Rectal smooth muscle tissue (tissue), 1 donor: ENCODE measurements at regions not wholly inside any gene's neighbourhood (a gene's known extent, or its start where the extent isn't known, plus 50 kb on each side); places are given as distances from the start of the nearest gene placed in this dataset.
"Not testable (repeated sequence)": the region's sequence is repeated elsewhere in the genome, so short reads cannot be mapped to it uniquely, and the experiment has no call there.

Experiments used
- H3K27ac ChIP-seq: one replicate; pipeline ENCODE4 v1.7.0; 2013; ENCODE audit warnings: low read depth, low read length, inconsistent platforms
- H3K27me3 ChIP-seq: one replicate; pipeline ENCODE4 v1.7.0; 2013; ENCODE audit warnings: low read length; ENCODE audit not compliant: control insufficient read depth, insufficient read depth
- H3K36me3 ChIP-seq: one replicate; pipeline ENCODE4 v1.7.0; 2013; ENCODE audit warnings: low read length; ENCODE audit not compliant: control insufficient read depth, insufficient read depth
- H3K4me1 ChIP-seq: one replicate; pipeline ENCODE4 v1.7.0; 2013; ENCODE audit warnings: low read length; ENCODE audit not compliant: control insufficient read depth, insufficient read depth
- H3K4me3 ChIP-seq: one replicate; pipeline ENCODE4 v1.7.0; 2013; ENCODE audit warnings: low read length
- H3K9ac ChIP-seq: one replicate; pipeline ENCODE4 v1.7.0; 2013; ENCODE audit warnings: low read length

GRCh38 chr5:108508979-108509378, 127.1 kb upstream of the FBXL17 start:
- no peaks in the 10 kb centered on the region for H3K4me1 ChIP-seq
- no peak overlapping the region for H3K27ac ChIP-seq
- H3K27me3 ChIP-seq = no peaks in the 10 kb centered on the region
- no peaks in the 10 kb centered on the region for H3K36me3 ChIP-seq
- no peak overlapping the region for H3K4me3 ChIP-seq
- no peak overlapping the region for H3K9ac ChIP-seq

- no peaks in the 10 kb centered on the region for H3K4me1 ChIP-seq
- no peaks in the 10 kb centered on the region for H3K27me3 ChIP-seq
- H3K4me3 ChIP-seq = no peak overlapping the region
Measured at GRCh38 chr5:108507631-108508030, 125.7 kb upstream of the FBXL17 start.

GRCh38 chr5:108505608-108506007, 123.7 kb upstream of the FBXL17 start:
- Histone ChIP-seq H3K4me3 (no peak overlapping the region), H3K9ac (no peak overlapping the region), H3K27me3 (no peaks in the 10 kb centered on the region), H3K36me3 (no peaks in the 10 kb centered on the region), H3K4me1 (no peaks in the 10 kb centered on the region), H3K27ac (no peak overlapping the region)

More at GRCh38 chr5:108507631-108508030, 125.7 kb upstream of the FBXL17 start:
- Histone ChIP-seq H3K36me3 (no peaks in the 10 kb centered on the region), H3K9ac (no peak overlapping the region), H3K27ac (no peak overlapping the region)

- Histone ChIP-seq H3K36me3 (no peaks in the 10 kb centered on the region), H3K4me3 (no peak overlapping the region), H3K9ac (no peak overlapping the region), H3K27ac (no peak overlapping the region), H3K27me3 (no peaks in the 10 kb centered on the region), H3K4me1 (no peaks in the 10 kb centered on the region)
Measured at GRCh38 chr5:108504974-108505373, 123.1 kb upstream of the FBXL17 start.

- no peaks in the 10 kb centered on the region for H3K36me3 ChIP-seq
- H3K27ac ChIP-seq = no peak overlapping the region
- H3K9ac ChIP-seq = no peak overlapping the region
- no peak overlapping the region for H3K4me3 ChIP-seq
- no peaks in the 10 kb centered on the region for H3K4me1 ChIP-seq
- no peaks in the 10 kb centered on the region for H3K27me3 ChIP-seq
Measured at GRCh38 chr5:108503986-108504385, 122.1 kb upstream of the FBXL17 start.

GRCh38 chr5:108495615-108496014, 113.7 kb upstream of the FBXL17 start:
- not testable (repeated sequence) for H3K36me3 ChIP-seq, H3K27ac ChIP-seq, H3K27me3 ChIP-seq, H3K4me3 ChIP-seq, H3K4me1 ChIP-seq, H3K9ac ChIP-seq

- no peaks in the 10 kb centered on the region for H3K36me3 ChIP-seq
- no peak overlapping the region for H3K27ac ChIP-seq
- H3K4me3 ChIP-seq = no peak overlapping the region
- H3K27me3 ChIP-seq = no peaks in the 10 kb centered on the region
- H3K9ac ChIP-seq = no peak overlapping the region
- H3K4me1 ChIP-seq = no peaks in the 10 kb centered on the region
Measured at GRCh38 chr5:108487951-108488350, 106.1 kb upstream of the FBXL17 start.

GRCh38 chr5:108484035-108484434, 102.1 kb upstream of the FBXL17 start:
- Histone ChIP-seq H3K4me3 (no peak overlapping the region), H3K36me3 (no peaks in the 10 kb centered on the region), H3K9ac (no peak overlapping the region), H3K4me1 (no peaks in the 10 kb centered on the region), H3K27me3 (no peaks in the 10 kb centered on the region), H3K27ac (no peak overlapping the region)

GRCh38 chr5:108481355-108481931, 99.5 kb upstream of the FBXL17 start:
- no peak overlapping the region for H3K9ac ChIP-seq

GRCh38 chr5:108472237-108472636, 90.3 kb upstream of the FBXL17 start:
- no peak overlapping the region for H3K4me3 ChIP-seq
- no peak overlapping the region for H3K27ac ChIP-seq
- H3K4me1 ChIP-seq = no peaks in the 10 kb centered on the region
- no peaks in the 10 kb centered on the region for H3K36me3 ChIP-seq
- H3K9ac ChIP-seq = no peak overlapping the region
- no peaks in the 10 kb centered on the region for H3K27me3 ChIP-seq

More at GRCh38 chr5:108481355-108481931, 99.5 kb upstream of the FBXL17 start:
- H3K27ac ChIP-seq = no peak overlapping the region
- no peaks in the 10 kb centered on the region for H3K27me3 ChIP-seq
- no peaks in the 10 kb centered on the region for H3K36me3 ChIP-seq
- no peaks in the 10 kb centered on the region for H3K4me1 ChIP-seq
- H3K4me3 ChIP-seq = no peak overlapping the region

GRCh38 chr5:108467563-108467962, 85.7 kb upstream of the FBXL17 start:
- H3K9ac ChIP-seq = no peak overlapping the region

GRCh38 chr5:108461628-108462367, 79.9 kb upstream of the FBXL17 start:
- H3K4me1 ChIP-seq = no peaks in the 10 kb centered on the region
- H3K27me3 ChIP-seq = no peaks in the 10 kb centered on the region
- H3K9ac ChIP-seq = no peak overlapping the region
- no peak overlapping the region for H3K4me3 ChIP-seq
- H3K27ac ChIP-seq = no peak overlapping the region
- no peaks in the 10 kb centered on the region for H3K36me3 ChIP-seq

More at GRCh38 chr5:108467563-108467962, 85.7 kb upstream of the FBXL17 start:
- Histone ChIP-seq H3K27ac (no peak overlapping the region), H3K4me3 (no peak overlapping the region), H3K27me3 (no peaks in the 10 kb centered on the region), H3K36me3 (no peaks in the 10 kb centered on the region), H3K4me1 (no peaks in the 10 kb centered on the region)

GRCh38 chr5:108459769-108460168, 77.9 kb upstream of the FBXL17 start:
- no peak overlapping the region for H3K9ac ChIP-seq

More at GRCh38 chr5:108459769-108460168, 77.9 kb upstream of the FBXL17 start:
- no peaks in the 10 kb centered on the region for H3K4me1 ChIP-seq
- no peaks in the 10 kb centered on the region for H3K27me3 ChIP-seq
- H3K36me3 ChIP-seq = no peaks in the 10 kb centered on the region
- no peak overlapping the region for H3K4me3 ChIP-seq
- H3K27ac ChIP-seq = no peak overlapping the region
